ENCODE measurements at regions not wholly inside any gene's neighbourhood (a gene's known extent, or its start where the extent isn't known, plus 50 kb on each side); places are given as distances from the start of the nearest gene placed in this dataset.

GRCh38 chr6:25017486-25017885 is 81.7 kb upstream of the RIPOR2 start:
- no peak for TF ChIP-seq CTCF (conservative IDR thresholded peaks at IDR 0.05 in 1 of 2, IDR thresholded peaks at IDR 0.05 in 1 of 2; ENCODE audit: extremely low read depth in 1 of 2, insufficient read depth in 1 of 2, low read depth in 1 of 2, low read length in 2 of 2)
- TF ChIP-seq EZH2 (IDR thresholded peaks at IDR 0.05; ENCODE audit: borderline replicate concordance, low read length) = no peak
